KMS-11 (cell line): ENCODE measurements at regions not wholly inside any gene's neighbourhood (a gene's known extent, or its start where the extent isn't known, plus 50 kb on each side); places are given as distances from the start of the nearest gene placed in this dataset.

Source experiments
- H2AFZ ChIP-seq: fragments of 200-600 bp; sonication (generic); 2 replicates; pipeline ENCODE4 v1.6.1; 2016; ENCODE audit warnings: antibody characterized with exemption, mixed run types, low read depth
- H3K27ac ChIP-seq: fragments of 200-600 bp; sonication (generic); 2 replicates; pipeline ENCODE4 v1.6.1; 2016; ENCODE audit warnings: mild to moderate bottlenecking, mixed run types
- H3K27me3 ChIP-seq: fragments of 200-600 bp; sonication (generic); 2 replicates; pipeline ENCODE4 v1.6.1; 2017; ENCODE audit warnings: mild to moderate bottlenecking, low read depth, mixed run types, moderate library complexity; ENCODE audit not compliant: insufficient read depth
- H3K36me3 ChIP-seq: fragments of 200-600 bp; sonication (generic); 2 replicates; pipeline ENCODE4 v1.6.1; 2017; ENCODE audit warnings: mild to moderate bottlenecking, mixed run types; ENCODE audit not compliant: insufficient read depth
- H3K4me1 ChIP-seq: fragments of 200-600 bp; sonication (generic); 2 replicates; pipeline ENCODE4 v1.6.1; 2016; ENCODE audit warnings: mild to moderate bottlenecking, low read depth, mixed run types; ENCODE audit not compliant: poor library complexity, severe bottlenecking
- H3K4me2 ChIP-seq: fragments of 200-600 bp; sonication (generic); 2 replicates; pipeline ENCODE4 v1.7.0; 2016; ENCODE audit warnings: mild to moderate bottlenecking, mixed run types
- H3K4me3 ChIP-seq: fragments of 200-600 bp; sonication (generic); IDR thresholded peaks from 2 replicates; pipeline ENCODE4 v1.6.1; 2017; ENCODE audit warnings: low read depth, low read length, mixed read lengths; ENCODE audit not compliant: insufficient read depth
- H3K79me2 ChIP-seq: fragments of 200-600 bp; sonication (generic); 2 replicates; pipeline ENCODE4 v1.6.1; 2016; ENCODE audit warnings: low read depth, mixed run types; ENCODE audit not compliant: insufficient read depth
- H3K9ac ChIP-seq: fragments of 200-600 bp; sonication (generic); 2 replicates; pipeline ENCODE4 v1.6.1; 2016; ENCODE audit warnings: mild to moderate bottlenecking, mixed run types
- H4K20me1 ChIP-seq: fragments of 200-600 bp; sonication (generic); 2 replicates; pipeline ENCODE4 v1.6.1; 2016; ENCODE audit warnings: mild to moderate bottlenecking, mixed run types; ENCODE audit not compliant: insufficient read depth
- TF ChIP-seq, protein P1 (sequence below): fragments of 200-600 bp; sonication (generic); conservative IDR thresholded peaks from 2 replicates; pipeline ENCODE4 v1.6.1; 2017; ENCODE audit warnings: low read depth, mild to moderate bottlenecking, antibody characterized with exemption, low read length, moderate library complexity, mixed read lengths

GRCh38 chr9:79986437-79986836 is 414.7 kb downstream of the TLE4 start:
- Histone ChIP-seq H4K20me1 (no peaks in the 10 kb centered on the region), H3K27ac (no peak overlapping the region), H3K79me2 (no peaks in the 10 kb centered on the region), H3K4me1 (no peaks in the 10 kb centered on the region), H3K4me2 (no peak overlapping the region), H2AFZ (no peak overlapping the region), H3K36me3 (no peaks in the 10 kb centered on the region), H3K27me3 (no peaks in the 10 kb centered on the region), H3K4me3 (no peak overlapping the region), H3K9ac (no peak overlapping the region)
- TF ChIP-seq, protein P1, sequence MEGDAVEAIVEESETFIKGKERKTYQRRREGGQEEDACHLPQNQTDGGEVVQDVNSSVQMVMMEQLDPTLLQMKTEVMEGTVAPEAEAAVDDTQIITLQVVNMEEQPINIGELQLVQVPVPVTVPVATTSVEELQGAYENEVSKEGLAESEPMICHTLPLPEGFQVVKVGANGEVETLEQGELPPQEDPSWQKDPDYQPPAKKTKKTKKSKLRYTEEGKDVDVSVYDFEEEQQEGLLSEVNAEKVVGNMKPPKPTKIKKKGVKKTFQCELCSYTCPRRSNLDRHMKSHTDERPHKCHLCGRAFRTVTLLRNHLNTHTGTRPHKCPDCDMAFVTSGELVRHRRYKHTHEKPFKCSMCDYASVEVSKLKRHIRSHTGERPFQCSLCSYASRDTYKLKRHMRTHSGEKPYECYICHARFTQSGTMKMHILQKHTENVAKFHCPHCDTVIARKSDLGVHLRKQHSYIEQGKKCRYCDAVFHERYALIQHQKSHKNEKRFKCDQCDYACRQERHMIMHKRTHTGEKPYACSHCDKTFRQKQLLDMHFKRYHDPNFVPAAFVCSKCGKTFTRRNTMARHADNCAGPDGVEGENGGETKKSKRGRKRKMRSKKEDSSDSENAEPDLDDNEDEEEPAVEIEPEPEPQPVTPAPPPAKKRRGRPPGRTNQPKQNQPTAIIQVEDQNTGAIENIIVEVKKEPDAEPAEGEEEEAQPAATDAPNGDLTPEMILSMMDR: no peak

- H3K4me3 ChIP-seq: no peak overlapping the region
- H3K4me1 ChIP-seq: no peaks in the 10 kb centered on the region
- H4K20me1 ChIP-seq: no peaks in the 10 kb centered on the region
- no peaks in the 10 kb centered on the region for H3K27me3 ChIP-seq
- H3K4me2 ChIP-seq: no peak overlapping the region
- no peaks in the 10 kb centered on the region for H3K36me3 ChIP-seq
- H3K79me2 ChIP-seq: no peaks in the 10 kb centered on the region
- no peak overlapping the region for H3K27ac ChIP-seq
- TF ChIP-seq, protein P1: no peak
- H3K9ac ChIP-seq: no peak overlapping the region
- H2AFZ ChIP-seq: no peak overlapping the region
Measured at GRCh38 chr9:79985772-79986171, 414.0 kb downstream of the TLE4 start.

DNA sequence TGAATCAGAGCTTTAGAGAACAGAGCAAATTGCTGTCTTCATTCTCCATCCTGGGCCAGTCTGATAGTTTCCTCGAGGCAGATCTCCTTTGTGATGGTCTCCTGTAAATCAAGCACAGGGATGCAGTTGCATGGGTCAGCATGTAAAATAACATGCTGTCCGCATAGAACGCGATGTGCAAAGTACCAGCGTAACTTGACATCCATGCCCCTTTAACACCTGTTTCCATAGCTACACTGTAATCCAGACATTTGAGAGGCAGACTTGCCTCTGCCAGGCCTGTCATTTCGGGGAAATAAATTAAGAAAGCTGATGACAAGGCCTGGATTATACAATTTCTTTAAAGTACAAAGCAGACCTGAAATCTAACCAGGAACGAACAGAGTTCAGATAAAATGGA is 413.5 kb downstream of the TLE4 start:
- Histone ChIP-seq H3K79me2 (no peaks in the 10 kb centered on the region), H3K4me3 (no peak overlapping the region), H3K36me3 (no peaks in the 10 kb centered on the region), H4K20me1 (no peaks in the 10 kb centered on the region), H3K4me2 (no peak overlapping the region), H2AFZ (no peak overlapping the region), H3K9ac (no peak overlapping the region), H3K27me3 (no peaks in the 10 kb centered on the region), H3K4me1 (no peaks in the 10 kb centered on the region), H3K27ac (no peak overlapping the region)
- TF ChIP-seq, protein P1: no peak

GRCh38 chr9:79984429-79985067 is 412.8 kb downstream of the TLE4 start:
- Histone ChIP-seq H3K27me3 (no peaks in the 10 kb centered on the region), H3K4me1 (no peaks in the 10 kb centered on the region), H3K4me3 (no peak overlapping the region), H3K36me3 (no peaks in the 10 kb centered on the region), H2AFZ (no peak overlapping the region), H3K27ac (no peak overlapping the region), H4K20me1 (no peaks in the 10 kb centered on the region), H3K79me2 (no peaks in the 10 kb centered on the region), H3K4me2 (no peak overlapping the region), H3K9ac (no peak overlapping the region)
- TF ChIP-seq, protein P1: no peak
